ENCODE measurements at regions not wholly inside any gene's neighbourhood (a gene's known extent, or its start where the extent isn't known, plus 50 kb on each side); places are given as distances from the start of the nearest gene placed in this dataset.

DNA sequence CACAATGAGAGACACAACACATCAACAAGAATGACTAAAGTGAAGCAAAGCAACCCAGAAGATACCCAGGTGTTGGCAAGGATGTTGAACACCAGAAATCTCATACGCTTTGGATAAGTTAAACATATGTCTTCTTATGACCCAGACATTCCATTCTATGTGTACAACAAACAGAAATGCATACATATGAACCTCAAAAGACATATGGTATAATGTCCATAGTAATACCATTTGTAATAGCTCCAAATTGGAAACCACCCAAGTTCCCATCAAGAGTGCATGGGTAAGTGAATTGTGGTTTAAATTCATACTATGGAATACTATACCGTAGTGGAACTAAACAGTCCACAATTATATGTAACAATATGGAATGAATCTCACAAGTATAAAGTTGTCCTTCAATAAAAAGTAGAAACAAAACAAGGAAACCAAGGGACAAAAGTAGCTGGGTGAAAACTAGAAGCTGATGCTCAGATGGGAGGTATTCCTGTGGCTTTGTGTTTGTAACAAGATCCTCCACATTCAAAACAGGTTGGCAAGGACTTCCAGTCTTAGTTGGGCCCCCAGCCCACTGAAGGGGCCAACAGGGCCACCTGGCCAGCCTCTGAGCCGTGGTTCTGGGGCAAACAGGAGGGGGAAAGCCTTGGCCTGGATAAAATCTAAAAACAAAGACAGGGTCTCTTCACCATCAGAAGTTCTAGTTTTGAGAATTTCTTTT is 171.8 kb upstream of the PITX1 start:
- FAIRE-seq: no peak
- 58% methylated on average over 3 of the region's 3 CpGs for WGBS (ENCODE audit: missing lambda C conversion rate)

DNA sequence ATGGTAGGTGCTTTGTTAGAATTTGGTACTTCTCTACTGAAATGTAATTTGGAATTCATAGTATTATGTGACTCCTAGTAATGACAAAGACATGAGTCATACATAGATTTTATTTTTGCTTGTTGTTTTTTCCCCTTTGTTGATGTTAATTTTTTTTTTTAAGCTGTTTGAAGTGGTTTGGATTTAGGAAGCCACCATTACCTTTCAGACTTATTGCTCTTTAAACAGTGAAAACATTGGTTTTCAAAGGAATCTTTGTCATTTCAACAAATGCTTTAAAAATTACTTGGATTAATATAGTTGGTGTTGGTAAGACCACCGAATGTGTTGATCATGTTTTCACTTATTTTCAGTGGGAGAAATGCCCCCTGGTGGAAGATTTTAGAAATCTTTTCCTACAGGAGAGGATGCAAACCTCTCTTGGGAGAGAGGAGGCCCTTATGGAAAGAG is 170.1 kb upstream of the PITX1 start:
- H3K9me3 ChIP-seq: peaks cover 31% of the 10 kb centered on the region
- no peak for TF ChIP-seq CHD4 (IDR thresholded peaks at IDR 0.05; ENCODE audit: borderline replicate concordance)
- peak; percentile 25 to 26; a peak in 3 of 5 replicates for TF ChIP-seq RAD21 (conservative IDR thresholded peaks at IDR 0.05 in 1 of 2, IDR thresholded peaks at IDR 0.05 in 1 of 2)
- peak; percentile 30; the same call in 1 of the 3 replicates for TF ChIP-seq SMC3 (IDR thresholded peaks at IDR 0.05)
- TF ChIP-seq BHLHE40 (IDR thresholded peaks at IDR 0.05; ENCODE audit: low read depth, low read length): no peak
- TF ChIP-seq MYC (IDR thresholded peaks at IDR 0.05; ENCODE audit: borderline replicate concordance, low read length): no peak
- no peak for TF ChIP-seq KDM1A (IDR thresholded peaks at IDR 0.05; ENCODE audit: low read depth)
- TF ChIP-seq, protein P1, sequence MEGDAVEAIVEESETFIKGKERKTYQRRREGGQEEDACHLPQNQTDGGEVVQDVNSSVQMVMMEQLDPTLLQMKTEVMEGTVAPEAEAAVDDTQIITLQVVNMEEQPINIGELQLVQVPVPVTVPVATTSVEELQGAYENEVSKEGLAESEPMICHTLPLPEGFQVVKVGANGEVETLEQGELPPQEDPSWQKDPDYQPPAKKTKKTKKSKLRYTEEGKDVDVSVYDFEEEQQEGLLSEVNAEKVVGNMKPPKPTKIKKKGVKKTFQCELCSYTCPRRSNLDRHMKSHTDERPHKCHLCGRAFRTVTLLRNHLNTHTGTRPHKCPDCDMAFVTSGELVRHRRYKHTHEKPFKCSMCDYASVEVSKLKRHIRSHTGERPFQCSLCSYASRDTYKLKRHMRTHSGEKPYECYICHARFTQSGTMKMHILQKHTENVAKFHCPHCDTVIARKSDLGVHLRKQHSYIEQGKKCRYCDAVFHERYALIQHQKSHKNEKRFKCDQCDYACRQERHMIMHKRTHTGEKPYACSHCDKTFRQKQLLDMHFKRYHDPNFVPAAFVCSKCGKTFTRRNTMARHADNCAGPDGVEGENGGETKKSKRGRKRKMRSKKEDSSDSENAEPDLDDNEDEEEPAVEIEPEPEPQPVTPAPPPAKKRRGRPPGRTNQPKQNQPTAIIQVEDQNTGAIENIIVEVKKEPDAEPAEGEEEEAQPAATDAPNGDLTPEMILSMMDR (IDR thresholded peaks at IDR 0.05): peak; percentile 26; the same call in 2 of the 3 replicates
- TF ChIP-seq FOSL2 (IDR thresholded peaks at IDR 0.05): no peak
- peak; percentile 39; the same call in 1 of the 2 replicates for TF ChIP-seq FOSL2 (CRISPR knock-in tag; IDR thresholded peaks at IDR 0.05)
- no peak for TF ChIP-seq FOXS1 (CRISPR knock-in tag; IDR thresholded peaks at IDR 0.05)
- no peak for TF ChIP-seq TP53 (CRISPR knock-in tag; IDR thresholded peaks at IDR 0.05)
- TF ChIP-seq RFX5 (IDR thresholded peaks at IDR 0.05): no peak
- no peak for TF ChIP-seq HOXB13 (CRISPR knock-in tag; IDR thresholded peaks at IDR 0.05; ENCODE audit: low read depth)
- TF ChIP-seq, protein P2, sequence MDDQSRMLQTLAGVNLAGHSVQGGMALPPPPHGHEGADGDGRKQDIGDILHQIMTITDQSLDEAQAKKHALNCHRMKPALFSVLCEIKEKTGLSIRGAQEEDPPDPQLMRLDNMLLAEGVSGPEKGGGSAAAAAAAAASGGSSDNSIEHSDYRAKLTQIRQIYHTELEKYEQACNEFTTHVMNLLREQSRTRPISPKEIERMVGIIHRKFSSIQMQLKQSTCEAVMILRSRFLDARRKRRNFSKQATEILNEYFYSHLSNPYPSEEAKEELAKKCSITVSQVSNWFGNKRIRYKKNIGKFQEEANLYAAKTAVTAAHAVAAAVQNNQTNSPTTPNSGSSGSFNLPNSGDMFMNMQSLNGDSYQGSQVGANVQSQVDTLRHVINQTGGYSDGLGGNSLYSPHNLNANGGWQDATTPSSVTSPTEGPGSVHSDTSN (IDR thresholded peaks at IDR 0.05): no peak
- 8% methylated on average over 1 of the region's 1 CpG for WGBS (ENCODE audit: missing lambda C conversion rate)
- no peak overlapping the region for H3K4me3 ChIP-seq
- peaks cover 15% of the 10 kb centered on the region for H3K4me1 ChIP-seq
- FAIRE-seq: no peak
- no peak overlapping the region for H3K4me2 ChIP-seq
- ChIA-PET POLR2A (no interaction called here), CTCF (interaction anchor here (1.2 to 1.7 kb wide), 4 partner anchors 8 to 292 kb away, joined by 3 to 5 read pairs (median 4); no protein-coding TSS in a partner anchor)
- no peak overlapping the region for H3K27ac ChIP-seq
- no peak for DNase-seq (ENCODE audit: low read depth in 1 of 2, low spot score in 1 of 2)
- ATAC-seq: peak in 1 of 2 experiments; percentile 52; a peak in 2 of 6 replicates

More for the DNA sequence above, 171.8 kb upstream of the PITX1 start:
- TF ChIP-seq CHD2 (IDR thresholded peaks at IDR 0.05; ENCODE audit: low read length, partially characterized antibody): no peak
- TF ChIP-seq POLR2AphosphoS2 (conservative IDR thresholded peaks at IDR 0.05; ENCODE audit: low read length): no peak
- ChIA-PET POLR2A (no interaction called here), CTCF (interaction anchor here (0.7 to 1.7 kb wide), 3 partner anchors 8 to 26 kb away, joined by 3 to 6 read pairs (median 4); no protein-coding TSS in a partner anchor)
- Histone ChIP-seq H3K4me1 (peaks cover 19% of the 10 kb centered on the region), H3K9me3 (peaks cover 31% of the 10 kb centered on the region), H3K27ac (no peak overlapping the region), H3K4me2 (no peak overlapping the region), H3K4me3 (no peak overlapping the region)
- no peak for ATAC-seq
- DNase-seq (ENCODE audit: low read depth in 1 of 2, low spot score in 1 of 2): no peak

DNA sequence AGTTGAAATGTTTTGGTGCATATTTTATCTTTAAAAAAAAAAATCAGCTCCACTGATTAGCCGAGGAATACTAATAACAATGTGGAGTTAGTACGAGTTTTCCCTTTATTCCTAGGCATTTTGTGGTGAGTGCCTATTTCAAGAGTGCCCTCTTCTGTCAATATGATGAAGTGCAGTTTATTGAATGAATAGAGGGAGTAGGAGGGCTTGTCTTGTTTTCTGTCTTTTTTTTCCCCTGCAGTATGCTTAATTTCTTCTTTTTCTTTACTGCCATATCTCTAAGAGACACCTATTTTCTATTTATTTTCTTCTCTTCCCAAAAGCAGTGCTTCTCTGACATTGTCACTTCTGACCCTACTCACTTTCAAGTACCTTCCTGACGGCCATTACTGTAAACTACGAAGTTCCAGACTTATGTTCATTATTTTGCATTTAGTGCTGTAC is 169.6 kb upstream of the PITX1 start:
- Histone ChIP-seq H3K4me3 (no peak overlapping the region), H3K9me3 (peaks cover 31% of the 10 kb centered on the region), H3K4me2 (no peak overlapping the region), H3K27ac (no peak overlapping the region), H3K4me1 (peaks cover 9% of the 10 kb centered on the region; the same call in 2 of the 3 replicates)
- CTCF ChIA-PET: interaction anchor here (0.6 to 1.6 kb wide), 7 partner anchors 9 to 381 kb away, joined by 3 to 5 read pairs (median 3); no protein-coding TSS in a partner anchor
- FAIRE-seq: no peak
- 49% methylated on average over 4 of the region's 4 CpGs for whole genome bisulfite sequencing (ENCODE audit: missing lambda C conversion rate)
- peak in 1 of 2 experiments; percentile 67; a peak in 3 of 6 replicates for ATAC-seq
- DNase-seq (ENCODE audit: low read depth in 1 of 2, low spot score in 1 of 2): peak in 1 of 2 experiments; percentile 48
- POLR2A ChIA-PET: no interaction called here
- no peak for TF ChIP-seq NPAS2 (CRISPR knock-in tag; IDR thresholded peaks at IDR 0.05; ENCODE audit: borderline replicate concordance)
- no peak for TF ChIP-seq PHF8 (IDR thresholded peaks at IDR 0.05; ENCODE audit: borderline replicate concordance, low read depth)
- TF ChIP-seq MAZ (IDR thresholded peaks at IDR 0.05; ENCODE audit: borderline replicate concordance, low read depth, low read length): no peak
- TF ChIP-seq HOXA7 (CRISPR knock-in tag; IDR thresholded peaks at IDR 0.05): no peak
- no peak for TF ChIP-seq JUN (IDR thresholded peaks at IDR 0.05)
- TF ChIP-seq, protein P3, sequence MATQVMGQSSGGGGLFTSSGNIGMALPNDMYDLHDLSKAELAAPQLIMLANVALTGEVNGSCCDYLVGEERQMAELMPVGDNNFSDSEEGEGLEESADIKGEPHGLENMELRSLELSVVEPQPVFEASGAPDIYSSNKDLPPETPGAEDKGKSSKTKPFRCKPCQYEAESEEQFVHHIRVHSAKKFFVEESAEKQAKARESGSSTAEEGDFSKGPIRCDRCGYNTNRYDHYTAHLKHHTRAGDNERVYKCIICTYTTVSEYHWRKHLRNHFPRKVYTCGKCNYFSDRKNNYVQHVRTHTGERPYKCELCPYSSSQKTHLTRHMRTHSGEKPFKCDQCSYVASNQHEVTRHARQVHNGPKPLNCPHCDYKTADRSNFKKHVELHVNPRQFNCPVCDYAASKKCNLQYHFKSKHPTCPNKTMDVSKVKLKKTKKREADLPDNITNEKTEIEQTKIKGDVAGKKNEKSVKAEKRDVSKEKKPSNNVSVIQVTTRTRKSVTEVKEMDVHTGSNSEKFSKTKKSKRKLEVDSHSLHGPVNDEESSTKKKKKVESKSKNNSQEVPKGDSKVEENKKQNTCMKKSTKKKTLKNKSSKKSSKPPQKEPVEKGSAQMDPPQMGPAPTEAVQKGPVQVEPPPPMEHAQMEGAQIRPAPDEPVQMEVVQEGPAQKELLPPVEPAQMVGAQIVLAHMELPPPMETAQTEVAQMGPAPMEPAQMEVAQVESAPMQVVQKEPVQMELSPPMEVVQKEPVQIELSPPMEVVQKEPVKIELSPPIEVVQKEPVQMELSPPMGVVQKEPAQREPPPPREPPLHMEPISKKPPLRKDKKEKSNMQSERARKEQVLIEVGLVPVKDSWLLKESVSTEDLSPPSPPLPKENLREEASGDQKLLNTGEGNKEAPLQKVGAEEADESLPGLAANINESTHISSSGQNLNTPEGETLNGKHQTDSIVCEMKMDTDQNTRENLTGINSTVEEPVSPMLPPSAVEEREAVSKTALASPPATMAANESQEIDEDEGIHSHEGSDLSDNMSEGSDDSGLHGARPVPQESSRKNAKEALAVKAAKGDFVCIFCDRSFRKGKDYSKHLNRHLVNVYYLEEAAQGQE (IDR thresholded peaks at IDR 0.05): no peak
- no peak for TF ChIP-seq ESRRA (IDR thresholded peaks at IDR 0.05; ENCODE audit: borderline replicate concordance, low read length)
- no peak for TF ChIP-seq EHF (CRISPR knock-in tag; IDR thresholded peaks at IDR 0.05)
- no peak for TF ChIP-seq HEYL (CRISPR knock-in tag; IDR thresholded peaks at IDR 0.05)
- TF ChIP-seq BHLHE40 (IDR thresholded peaks at IDR 0.05; ENCODE audit: low read depth, low read length): no peak
- TF ChIP-seq NFE2L2 (conservative IDR thresholded peaks at IDR 0.05; ENCODE audit: low read length): no peak
- TF ChIP-seq RAD21 (conservative IDR thresholded peaks at IDR 0.05 in 1 of 2, IDR thresholded peaks at IDR 0.05 in 1 of 2): peak; percentile 39 to 70; a peak in 4 of 5 replicates

All from A549 (cell line).